ENCODE measurements at regions not wholly inside any gene's neighbourhood (a gene's known extent, or its start where the extent isn't known, plus 50 kb on each side); places are given as distances from the start of the nearest gene placed in this dataset.

- no peak overlapping the region for H3K27ac Mint-ChIP-seq
- DNase-seq (ENCODE audit: low spot score) (no peak), ATAC-seq (no peak)
- H3K36me3 Mint-ChIP-seq: peaks cover 6% of the 10 kb centered on the region
- peaks cover 10% of the 10 kb centered on the region for H3K9me3 Mint-ChIP-seq
- no peak overlapping the region for H3K4me3 Mint-ChIP-seq
- ChIA-PET CTCF (no interaction called here), POLR2A (no interaction called here)
- peaks cover 4% of the 10 kb centered on the region; the same call in 1 of the 2 replicates for H3K4me1 Mint-ChIP-seq
- no peaks in the 10 kb centered on the region for H3K27me3 Mint-ChIP-seq (ENCODE audit: low read depth)
- TF ChIP-seq ZNF423 (CRISPR knock-in tag; IDR thresholded peaks at IDR 0.05) (no peak), NR3C1 (CRISPR knock-in tag; conservative IDR thresholded peaks at IDR 0.05; ENCODE audit: low read depth) (no peak), FOXP1 (CRISPR knock-in tag; IDR thresholded peaks at IDR 0.05; ENCODE audit: borderline replicate concordance) (no peak)
- TF ChIP-seq, protein P1, sequence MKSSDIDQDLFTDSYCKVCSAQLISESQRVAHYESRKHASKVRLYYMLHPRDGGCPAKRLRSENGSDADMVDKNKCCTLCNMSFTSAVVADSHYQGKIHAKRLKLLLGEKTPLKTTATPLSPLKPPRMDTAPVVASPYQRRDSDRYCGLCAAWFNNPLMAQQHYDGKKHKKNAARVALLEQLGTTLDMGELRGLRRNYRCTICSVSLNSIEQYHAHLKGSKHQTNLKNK (CRISPR knock-in tag; IDR thresholded peaks at IDR 0.05): no peak
Observed at GRCh38 chr7:46680147-46680546, 759.1 kb upstream of the IGFBP3 start.

DNA sequence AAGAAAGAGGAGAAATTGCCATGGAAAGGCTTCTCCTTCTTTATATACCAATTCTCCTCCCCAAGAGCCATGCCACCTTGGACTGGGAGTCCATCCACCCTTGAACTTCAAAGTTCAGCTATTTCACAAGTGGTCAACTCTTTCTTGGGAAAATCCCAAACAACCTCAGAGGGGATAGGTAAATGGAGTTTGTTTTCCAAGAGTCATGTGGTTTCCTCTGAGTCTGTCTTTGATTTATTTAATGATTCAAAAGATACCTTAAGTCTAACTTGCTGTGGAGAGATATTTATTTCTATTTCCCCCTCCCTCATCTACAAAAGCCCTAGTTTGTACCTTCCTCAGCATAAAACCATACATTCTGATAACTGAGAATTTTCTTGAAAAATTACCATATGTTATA lies 758.6 kb upstream of the IGFBP3 start:
- ATAC-seq: no peak
- H3K36me3 Mint-ChIP-seq: peaks cover 6% of the 10 kb centered on the region
- TF ChIP-seq MYBL2 (CRISPR knock-in tag; IDR thresholded peaks at IDR 0.05): no peak
- H3K9me3 Mint-ChIP-seq: peaks cover 10% of the 10 kb centered on the region
- CTCF ChIA-PET: no interaction called here
- DNase-seq (ENCODE audit: low spot score): no peak
- no peaks in the 10 kb centered on the region for H3K27me3 Mint-ChIP-seq (ENCODE audit: low read depth)
- peaks cover 4% of the 10 kb centered on the region; the same call in 1 of the 2 replicates for H3K4me1 Mint-ChIP-seq
- POLR2A ChIA-PET: no interaction called here
- H3K27ac Mint-ChIP-seq: no peak overlapping the region
- no peak overlapping the region for H3K4me3 Mint-ChIP-seq

GRCh38 chr7:46678421-46678820 lies 757.3 kb upstream of the IGFBP3 start:
- Mint-ChIP-seq H3K36me3 (peaks cover 6% of the 10 kb centered on the region), H3K4me3 (no peak overlapping the region), H3K4me1 (peaks cover 4% of the 10 kb centered on the region; the same call in 1 of the 2 replicates), H3K9me3 (peaks cover 10% of the 10 kb centered on the region), H3K27ac (no peak overlapping the region), H3K27me3 (ENCODE audit: low read depth) (no peaks in the 10 kb centered on the region)
- DNase-seq (ENCODE audit: low spot score) (no peak), ATAC-seq (no peak)
- ChIA-PET POLR2A (no interaction called here), CTCF (no interaction called here)
- TF ChIP-seq ZNF263 (CRISPR knock-in tag; IDR thresholded peaks at IDR 0.05; ENCODE audit: low read depth) (no peak), AFF4 (CRISPR knock-in tag; IDR thresholded peaks at IDR 0.05; ENCODE audit: borderline replicate concordance) (no peak), GABPB1 (CRISPR knock-in tag; IDR thresholded peaks at IDR 0.05) (no peak), ELF4 (CRISPR knock-in tag; IDR thresholded peaks at IDR 0.05; ENCODE audit: low read depth) (no peak), ATF1 (CRISPR knock-in tag; IDR thresholded peaks at IDR 0.05) (no peak), NR3C1 (CRISPR knock-in tag; conservative IDR thresholded peaks at IDR 0.05; ENCODE audit: low read depth) (no peak), RORB (CRISPR knock-in tag; IDR thresholded peaks at IDR 0.05) (no peak)
- TF ChIP-seq, protein P1 (CRISPR knock-in tag; IDR thresholded peaks at IDR 0.05): no peak
- TF ChIP-seq, protein P2, sequence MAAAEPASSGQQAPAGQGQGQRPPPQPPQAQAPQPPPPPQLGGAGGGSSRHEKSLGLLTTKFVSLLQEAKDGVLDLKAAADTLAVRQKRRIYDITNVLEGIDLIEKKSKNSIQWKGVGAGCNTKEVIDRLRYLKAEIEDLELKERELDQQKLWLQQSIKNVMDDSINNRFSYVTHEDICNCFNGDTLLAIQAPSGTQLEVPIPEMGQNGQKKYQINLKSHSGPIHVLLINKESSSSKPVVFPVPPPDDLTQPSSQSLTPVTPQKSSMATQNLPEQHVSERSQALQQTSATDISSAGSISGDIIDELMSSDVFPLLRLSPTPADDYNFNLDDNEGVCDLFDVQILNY (CRISPR knock-in tag; IDR thresholded peaks at IDR 0.05): no peak
- TF ChIP-seq, protein P3, sequence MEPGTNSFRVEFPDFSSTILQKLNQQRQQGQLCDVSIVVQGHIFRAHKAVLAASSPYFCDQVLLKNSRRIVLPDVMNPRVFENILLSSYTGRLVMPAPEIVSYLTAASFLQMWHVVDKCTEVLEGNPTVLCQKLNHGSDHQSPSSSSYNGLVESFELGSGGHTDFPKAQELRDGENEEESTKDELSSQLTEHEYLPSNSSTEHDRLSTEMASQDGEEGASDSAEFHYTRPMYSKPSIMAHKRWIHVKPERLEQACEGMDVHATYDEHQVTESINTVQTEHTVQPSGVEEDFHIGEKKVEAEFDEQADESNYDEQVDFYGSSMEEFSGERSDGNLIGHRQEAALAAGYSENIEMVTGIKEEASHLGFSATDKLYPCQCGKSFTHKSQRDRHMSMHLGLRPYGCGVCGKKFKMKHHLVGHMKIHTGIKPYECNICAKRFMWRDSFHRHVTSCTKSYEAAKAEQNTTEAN (CRISPR knock-in tag; IDR thresholded peaks at IDR 0.05): no peak
